PC-3 (cell line): ENCODE measurements at regions not wholly inside any gene's neighbourhood (a gene's known extent, or its start where the extent isn't known, plus 50 kb on each side); places are given as distances from the start of the nearest gene placed in this dataset.

ENCODE experiments used
- EZH2 ChIP-seq: fragments of 300-600 bp; sonication (generic); IDR thresholded peaks from one replicate; pipeline ENCODE4 v1.6.1; 2017; ENCODE audit warnings: antibody characterized with exemption, mild to moderate bottlenecking, low read length; ENCODE audit not compliant: unreplicated experiment
- TF ChIP-seq, protein P1 (sequence below): fragments of 300-600 bp; sonication (generic); conservative IDR thresholded peaks from 2 replicates; pipeline ENCODE4 v1.5.1; 2017; ENCODE audit warnings: antibody characterized with exemption, low read depth, mild to moderate bottlenecking, low read length

- TF ChIP-seq, protein P1, sequence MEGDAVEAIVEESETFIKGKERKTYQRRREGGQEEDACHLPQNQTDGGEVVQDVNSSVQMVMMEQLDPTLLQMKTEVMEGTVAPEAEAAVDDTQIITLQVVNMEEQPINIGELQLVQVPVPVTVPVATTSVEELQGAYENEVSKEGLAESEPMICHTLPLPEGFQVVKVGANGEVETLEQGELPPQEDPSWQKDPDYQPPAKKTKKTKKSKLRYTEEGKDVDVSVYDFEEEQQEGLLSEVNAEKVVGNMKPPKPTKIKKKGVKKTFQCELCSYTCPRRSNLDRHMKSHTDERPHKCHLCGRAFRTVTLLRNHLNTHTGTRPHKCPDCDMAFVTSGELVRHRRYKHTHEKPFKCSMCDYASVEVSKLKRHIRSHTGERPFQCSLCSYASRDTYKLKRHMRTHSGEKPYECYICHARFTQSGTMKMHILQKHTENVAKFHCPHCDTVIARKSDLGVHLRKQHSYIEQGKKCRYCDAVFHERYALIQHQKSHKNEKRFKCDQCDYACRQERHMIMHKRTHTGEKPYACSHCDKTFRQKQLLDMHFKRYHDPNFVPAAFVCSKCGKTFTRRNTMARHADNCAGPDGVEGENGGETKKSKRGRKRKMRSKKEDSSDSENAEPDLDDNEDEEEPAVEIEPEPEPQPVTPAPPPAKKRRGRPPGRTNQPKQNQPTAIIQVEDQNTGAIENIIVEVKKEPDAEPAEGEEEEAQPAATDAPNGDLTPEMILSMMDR: no peak
- no peak for TF ChIP-seq EZH2
Observed at GRCh38 chr6:117206944-117207687, 58.2 kb upstream of the VGLL2 start.
